Fibroblast of the conjunctiva (primary cell): ENCODE measurements at regions not wholly inside any gene's neighbourhood (a gene's known extent, or its start where the extent isn't known, plus 50 kb on each side); places are given as distances from the start of the nearest gene placed in this dataset.
"Not testable (repeated sequence)": the region's sequence is repeated elsewhere in the genome, so short reads cannot be mapped to it uniquely, and the experiment has no call there.

Experiments used
- DNase-seq: peaks from one replicate; pipeline ENCODE4 v3.0.0-alpha.2; 2010; ENCODE audit warnings: low read depth

DNA sequence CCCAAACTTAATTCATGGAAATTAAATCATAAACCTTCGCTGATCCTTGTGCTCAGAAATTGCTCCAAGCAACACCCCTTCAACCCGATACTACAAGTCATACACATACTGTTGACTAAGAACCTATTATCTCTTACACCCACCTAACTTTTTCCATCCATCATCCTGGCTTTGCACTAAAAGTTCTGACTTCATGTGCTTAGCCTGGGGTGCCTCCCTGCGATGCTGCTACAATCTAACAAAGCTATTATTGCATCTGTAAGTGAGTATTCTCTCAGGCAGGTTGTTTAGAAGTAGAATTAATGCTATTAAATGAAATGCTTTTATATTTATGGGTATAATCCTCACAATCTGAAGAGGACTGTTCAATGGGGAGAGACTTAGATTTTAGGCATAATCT, 619.8 kb downstream of the CCDC85A start:
- DNase-seq: no peak

DNA sequence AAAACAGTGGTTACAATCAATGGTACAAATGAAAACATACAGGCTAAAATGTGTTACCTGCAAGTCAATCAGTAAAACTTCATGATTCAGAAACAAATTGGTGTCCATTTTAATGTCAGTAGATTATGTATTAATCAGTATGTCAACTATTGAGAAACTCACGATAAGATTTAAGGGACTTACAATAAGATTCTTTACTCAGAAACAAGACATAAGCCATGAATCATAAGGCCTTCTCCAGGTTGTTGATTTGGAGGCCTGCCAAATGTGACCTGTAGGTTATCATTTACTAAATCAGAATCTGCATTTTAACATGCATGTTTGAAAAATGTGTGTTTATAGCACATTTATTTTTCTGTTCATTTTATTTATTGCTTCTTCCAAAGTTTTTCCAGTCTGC, 623.1 kb downstream of the CCDC85A start:
- no peak for DNase-seq

DNA sequence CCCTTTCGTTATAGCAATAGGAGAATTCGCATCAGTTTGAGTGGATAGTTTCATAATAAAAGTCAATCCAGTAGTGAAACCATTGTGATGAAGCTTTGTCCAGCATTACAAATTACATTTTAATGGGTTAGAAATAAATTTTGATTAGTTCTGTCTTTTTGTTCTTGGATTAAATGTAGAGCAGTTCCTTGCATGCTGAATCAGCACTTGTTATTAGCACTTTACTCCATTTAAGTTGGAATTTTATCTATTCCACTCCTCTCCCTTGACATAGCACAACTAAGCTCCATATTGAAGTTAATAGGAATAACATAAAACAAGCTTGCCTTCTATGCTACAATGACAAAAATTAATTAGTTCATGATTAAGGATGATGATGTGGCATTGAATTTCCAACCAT, 624.1 kb downstream of the CCDC85A start:
- no peak for DNase-seq

DNA sequence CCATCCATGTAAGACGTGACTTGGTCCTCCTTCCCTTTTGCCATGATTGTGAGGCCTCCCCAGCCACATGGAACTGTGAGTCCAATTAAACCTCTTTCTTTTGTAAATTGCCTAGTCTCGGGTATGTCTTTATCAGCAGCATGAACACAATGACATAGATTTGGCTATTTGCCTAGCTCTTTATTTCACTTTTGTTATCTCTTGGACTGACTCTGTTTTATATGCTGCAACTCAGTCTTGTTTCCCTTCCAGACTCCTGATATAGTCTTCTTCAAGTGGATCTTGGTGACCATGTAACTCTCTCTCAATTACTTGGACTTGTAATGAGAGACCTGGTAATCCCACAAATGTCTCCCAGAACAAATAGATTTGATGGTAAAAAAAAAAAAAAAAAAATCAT, 627.6 kb downstream of the CCDC85A start:
- DNase-seq: no peak

DNA sequence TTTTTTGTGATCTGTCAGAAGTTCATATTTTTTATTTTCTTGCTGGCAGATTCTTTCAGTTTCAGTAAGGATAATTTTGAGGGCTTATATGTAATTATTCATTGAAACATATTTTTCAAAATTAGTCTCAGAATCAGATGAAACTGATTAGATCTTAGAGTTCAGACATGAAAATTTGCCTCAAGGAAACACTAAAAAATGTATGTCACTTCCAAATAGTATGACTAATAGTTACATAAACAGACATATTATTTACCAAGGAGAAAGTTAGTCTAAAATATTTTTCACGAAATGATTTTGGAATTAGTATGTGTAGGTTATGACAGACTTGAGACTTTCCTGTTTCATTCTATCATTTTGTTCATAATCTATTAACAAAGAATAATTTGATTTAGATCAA, 628.6 kb downstream of the CCDC85A start:
- DNase-seq: no peak

DNA sequence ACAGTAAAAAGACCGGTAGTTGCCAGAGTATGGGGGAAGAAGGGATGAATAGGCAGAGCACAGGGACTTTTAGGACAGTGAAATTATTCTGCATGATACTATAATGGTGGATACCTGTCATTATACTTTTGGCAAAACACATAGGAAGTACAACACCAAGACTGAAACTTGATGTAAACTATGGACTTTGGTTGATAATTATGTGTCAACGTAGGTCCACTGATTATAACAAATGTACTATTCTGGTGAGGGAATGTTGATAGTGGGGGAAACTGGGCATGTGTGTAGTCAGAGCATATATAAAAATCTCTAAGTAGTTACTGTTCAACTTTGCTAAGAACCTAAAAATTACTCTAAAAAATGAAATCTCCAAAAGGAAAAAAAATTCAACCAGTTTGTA, 629.7 kb downstream of the CCDC85A start:
- no peak for DNase-seq

DNA sequence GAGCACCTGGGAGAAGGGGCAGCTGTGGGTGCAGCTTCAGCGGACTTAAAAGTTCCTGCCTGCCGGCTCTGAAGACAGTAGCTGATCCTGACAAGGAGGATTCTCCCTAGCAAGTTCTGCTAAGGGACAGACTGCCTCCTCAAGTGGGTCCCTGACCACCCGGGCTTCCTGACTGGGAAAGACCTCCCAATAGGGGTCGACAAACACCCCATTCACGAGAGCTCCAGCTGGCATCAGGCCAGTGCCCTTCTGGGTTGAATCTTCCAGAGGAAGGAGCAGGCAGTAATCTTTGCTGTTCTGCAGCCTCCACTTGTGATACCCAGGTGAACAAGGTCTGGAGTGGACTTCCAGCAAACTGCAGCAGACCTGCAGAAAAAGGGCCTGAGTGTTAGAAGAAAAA, 632.9 kb downstream of the CCDC85A start:
- DNase-seq: no peak

DNA sequence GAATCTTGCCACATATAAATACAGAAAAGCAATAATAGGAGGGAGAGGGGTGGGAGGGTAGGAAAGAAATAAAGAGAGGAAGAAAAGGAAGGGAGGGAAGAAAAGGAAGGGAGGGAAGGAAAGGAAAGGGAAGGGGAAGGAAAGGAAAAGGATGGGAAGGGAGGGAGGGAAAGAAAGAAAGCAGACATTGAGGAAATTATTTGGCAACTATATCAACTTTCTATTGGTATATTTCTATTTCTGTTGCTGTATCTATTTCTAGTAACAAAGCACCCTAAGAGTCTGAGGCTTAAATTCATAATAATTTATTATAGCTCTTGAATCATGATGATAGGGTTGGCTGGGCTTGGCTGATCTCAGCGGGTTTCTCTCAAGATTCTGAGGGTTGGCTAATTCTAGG, 648.0 kb downstream of the CCDC85A start:
- no peak for DNase-seq

DNA sequence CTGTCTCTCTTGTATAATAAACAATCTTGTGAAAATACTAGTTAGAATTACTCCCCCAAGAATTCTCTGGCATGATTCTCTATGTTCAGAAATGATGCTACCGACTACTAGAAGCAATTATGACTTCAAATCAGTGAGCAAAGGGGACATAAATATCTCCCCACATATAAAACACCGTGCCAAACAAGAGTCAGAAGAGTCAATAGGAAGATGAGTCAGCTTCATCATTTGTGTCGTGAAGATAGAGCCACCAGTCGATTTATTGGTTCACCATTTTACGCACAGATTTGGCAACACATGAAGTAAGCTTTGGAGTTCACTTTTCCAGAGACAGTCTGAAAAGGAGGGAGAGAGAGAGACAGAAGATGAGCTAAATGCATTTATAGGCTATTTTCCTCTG, 650.9 kb downstream of the CCDC85A start:
- DNase-seq: no peak

DNA sequence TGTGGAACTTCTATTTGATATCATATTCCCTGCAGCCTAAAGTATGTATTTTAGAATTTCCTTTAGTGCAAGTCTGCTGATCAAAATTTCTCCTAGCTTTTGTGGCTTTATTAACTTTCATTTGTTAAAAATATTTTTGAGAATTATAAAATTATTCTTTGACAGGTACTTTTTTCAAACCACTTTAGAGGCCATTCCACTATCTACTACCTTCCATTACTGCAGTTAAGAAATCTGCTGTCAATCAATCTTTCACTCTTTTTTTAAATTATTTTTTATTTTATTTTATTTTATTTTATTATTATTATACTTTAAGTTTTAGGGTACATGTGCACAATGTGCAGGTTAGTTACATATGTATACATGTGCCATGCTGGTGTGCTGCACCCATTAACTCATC, 656.2 kb downstream of the CCDC85A start:
- not testable (repeated sequence) for DNase-seq

DNA sequence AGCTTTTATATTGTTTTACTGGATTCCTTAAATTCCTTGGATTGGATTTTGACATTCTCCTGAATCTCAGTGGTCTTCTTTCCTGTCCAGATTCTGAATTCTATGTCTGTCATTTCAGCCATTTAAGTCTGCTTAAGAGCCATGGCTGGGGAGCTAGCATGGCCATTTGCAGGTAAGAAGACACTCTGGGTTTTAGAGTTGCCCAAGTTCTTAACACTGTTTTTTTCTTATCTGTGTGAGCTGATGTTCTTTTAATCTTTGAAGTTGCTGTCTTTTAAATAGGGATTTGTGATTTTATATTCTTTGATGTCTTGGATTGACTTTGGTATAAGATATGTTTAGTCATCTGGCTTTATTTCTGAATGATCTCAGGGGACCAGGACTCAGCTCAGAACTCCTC, 677.2 kb downstream of the CCDC85A start:
- DNase-seq: no peak

DNA sequence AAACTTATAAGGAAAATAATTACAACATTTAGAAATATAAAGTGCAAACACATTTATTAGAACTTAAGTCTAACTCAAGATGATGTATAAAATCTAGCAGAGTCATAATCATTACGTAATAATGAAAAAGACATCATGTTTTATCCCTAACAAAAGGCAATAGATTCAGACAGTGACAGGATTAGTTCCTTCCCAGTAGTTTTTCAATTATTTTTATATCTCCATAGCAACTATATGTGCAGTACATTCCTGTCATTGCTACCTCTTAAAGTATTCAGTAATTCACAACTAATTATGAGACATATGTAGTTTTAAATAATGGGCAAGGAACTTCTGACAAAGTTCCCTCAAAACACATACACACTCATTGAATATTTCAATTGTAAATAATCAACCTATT, 687.9 kb downstream of the CCDC85A start:
- DNase-seq: no peak

DNA sequence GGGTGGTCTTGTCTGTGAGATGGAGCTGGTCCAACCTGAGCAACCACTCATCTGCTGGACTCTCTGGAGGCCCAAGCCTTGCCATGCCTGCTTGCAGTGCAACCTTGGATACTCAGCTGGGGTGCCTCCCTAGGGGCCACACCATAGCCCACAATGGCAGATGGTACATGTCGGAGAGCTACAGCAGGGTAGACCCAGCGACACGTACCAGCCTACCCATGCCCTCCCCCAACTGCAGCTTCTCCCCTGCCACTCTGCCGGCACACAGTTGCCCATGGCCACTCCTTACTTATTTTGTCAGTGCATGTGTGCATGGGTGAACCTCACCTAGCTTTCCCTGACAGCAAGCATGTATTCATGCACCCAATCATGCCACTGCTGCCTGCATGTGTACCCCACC, 690.9 kb downstream of the CCDC85A start:
- no peak for DNase-seq

DNA sequence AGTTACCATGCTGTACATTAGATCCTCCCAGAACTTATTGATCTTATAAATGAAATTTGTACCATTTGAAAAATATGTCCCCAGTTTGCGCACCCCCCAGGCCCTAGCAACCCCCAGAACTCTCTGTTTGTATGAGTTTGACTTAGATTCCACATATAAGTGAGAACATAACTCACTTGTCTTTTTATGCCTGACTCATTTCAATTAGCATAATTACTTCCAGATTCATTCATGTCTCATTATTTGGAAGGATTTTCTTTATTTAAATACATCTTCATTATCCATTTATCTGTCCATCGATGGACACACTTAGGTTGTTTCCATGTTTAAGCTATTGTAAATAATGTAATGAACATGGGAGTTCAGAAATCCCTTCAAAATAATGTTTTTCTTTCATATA, 705.9 kb downstream of the CCDC85A start:
- no peak for DNase-seq

DNA sequence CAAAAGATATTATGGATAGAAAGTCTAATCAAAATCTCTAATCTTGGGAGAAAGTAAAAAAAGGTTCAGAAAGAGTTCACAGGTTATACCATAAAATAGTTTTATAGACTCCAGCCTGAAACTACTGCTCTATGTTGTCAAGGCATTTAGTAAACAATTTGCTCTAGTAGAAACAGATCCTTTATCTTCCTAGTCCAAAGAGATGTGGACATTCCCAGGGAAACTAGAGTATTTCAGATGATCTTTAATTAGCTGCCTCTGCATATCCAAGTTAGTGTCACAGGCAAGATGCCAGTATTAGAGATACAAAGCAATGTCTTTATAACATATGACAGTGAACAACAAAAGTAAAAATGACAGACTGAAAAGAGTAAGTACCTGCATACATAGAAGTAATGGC, 708.6 kb downstream of the CCDC85A start:
- no peak for DNase-seq

DNA sequence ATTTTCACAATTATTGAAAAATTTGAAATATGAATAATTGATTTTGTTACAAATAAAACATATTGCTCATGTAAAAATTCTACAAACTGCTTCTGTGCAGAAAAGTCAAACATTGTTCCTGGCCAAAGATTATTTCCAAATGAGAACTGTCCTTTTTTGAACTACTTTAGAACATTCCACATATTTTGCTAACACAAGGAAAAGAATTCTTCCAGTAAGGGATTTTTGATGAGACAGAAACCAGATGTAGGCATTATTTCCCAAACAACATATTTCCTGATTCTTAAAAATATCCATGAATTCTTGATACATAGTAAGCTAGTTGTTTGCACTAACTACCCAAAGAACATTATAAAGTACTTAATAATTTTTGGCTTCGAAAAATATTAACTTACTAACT, 715.2 kb downstream of the CCDC85A start:
- DNase-seq: no peak

DNA sequence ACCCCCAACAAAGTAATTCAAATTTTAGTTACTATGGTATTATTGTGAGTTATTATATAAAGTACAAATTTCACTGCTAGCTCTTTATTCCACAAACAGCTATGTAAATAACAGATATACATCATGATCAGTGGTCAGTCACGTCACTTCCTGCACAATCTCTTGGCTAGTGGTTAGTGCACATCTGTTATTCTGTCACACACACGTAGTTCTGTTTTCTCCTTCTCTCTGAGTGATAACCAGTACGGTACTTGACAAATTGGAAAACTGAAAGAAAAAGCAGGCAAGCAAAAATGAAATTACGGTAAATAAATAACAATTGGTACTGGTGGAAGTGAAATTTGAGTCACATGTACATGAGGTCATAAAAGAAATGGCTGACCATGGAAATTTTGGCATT, 728.7 kb downstream of the CCDC85A start:
- DNase-seq: no peak

DNA sequence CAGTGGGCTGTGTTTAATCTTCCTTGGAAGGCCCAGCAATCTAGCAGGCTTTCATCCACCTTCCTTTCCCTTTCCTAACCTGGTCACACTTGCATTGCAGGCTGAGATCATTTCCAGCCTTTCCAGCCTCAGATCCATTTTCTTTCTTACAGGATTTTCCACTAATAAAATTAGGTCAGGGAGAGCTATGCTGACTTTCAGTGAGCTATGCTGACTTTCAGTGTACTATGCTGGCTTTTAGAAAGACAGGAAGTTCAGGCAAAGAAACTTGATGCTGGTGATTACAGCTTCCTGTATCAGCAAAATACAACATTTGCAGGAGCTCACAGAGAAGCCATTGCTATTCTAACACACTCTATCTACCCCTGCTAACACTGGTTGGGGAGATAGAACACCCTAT, 735.0 kb downstream of the CCDC85A start:
- DNase-seq: no peak

DNA sequence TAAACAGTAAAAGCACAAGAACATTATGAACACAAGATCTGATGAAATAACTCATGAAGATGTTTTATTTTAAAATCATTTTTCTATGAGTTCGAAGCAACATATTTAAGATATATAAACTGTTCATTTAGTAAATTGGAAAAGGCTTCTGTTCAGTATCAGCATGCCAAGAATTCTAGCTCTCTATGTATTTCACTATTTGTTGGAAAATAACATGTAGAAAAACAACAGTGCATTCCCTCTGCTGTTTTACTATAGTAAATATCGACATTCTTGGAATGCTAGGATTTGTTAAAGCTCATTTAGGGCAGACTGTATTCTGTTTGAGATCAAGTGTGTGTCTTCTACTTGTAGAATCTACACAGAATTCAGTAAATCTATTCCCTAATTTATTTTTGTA, 750.2 kb downstream of the CCDC85A start:
- no peak for DNase-seq

DNA sequence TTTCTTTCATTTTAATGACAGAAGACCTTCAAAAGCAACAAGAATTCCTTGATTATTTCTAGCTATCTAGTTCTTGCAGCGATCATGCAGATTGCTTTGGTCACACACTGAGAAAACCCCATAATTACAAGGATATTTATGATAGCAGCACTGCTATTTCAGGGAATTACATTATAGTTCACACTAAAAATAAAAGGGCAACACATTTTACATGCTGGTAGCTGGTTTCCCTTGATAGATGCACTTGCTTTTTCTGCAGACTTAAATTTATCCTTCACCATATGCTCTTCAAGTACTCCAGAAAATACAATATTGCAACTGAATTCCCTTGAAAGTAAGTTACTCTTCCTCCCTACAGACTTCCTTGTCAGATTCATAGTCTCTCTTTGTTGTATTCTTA, 751.1 kb downstream of the CCDC85A start:
- no peak for DNase-seq

DNA sequence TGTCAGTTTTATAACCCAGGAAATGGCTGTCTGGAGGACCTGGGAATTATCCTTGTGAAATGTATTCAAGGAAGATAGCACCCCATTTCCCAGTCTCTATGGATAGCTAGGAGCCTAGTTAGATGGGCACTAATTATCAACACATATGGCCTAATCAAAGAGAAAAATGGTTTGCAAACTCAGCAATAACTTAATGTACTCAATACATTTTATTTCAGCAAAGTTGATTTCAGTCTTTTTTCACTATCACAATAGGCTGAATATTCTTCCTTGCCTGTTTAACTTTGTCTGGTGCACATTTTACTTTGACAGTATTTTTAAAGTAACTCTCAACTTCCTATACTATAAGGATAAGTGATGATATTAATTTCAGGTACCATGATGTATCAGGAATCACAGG, 756.3 kb downstream of the CCDC85A start:
- DNase-seq: no peak

DNA sequence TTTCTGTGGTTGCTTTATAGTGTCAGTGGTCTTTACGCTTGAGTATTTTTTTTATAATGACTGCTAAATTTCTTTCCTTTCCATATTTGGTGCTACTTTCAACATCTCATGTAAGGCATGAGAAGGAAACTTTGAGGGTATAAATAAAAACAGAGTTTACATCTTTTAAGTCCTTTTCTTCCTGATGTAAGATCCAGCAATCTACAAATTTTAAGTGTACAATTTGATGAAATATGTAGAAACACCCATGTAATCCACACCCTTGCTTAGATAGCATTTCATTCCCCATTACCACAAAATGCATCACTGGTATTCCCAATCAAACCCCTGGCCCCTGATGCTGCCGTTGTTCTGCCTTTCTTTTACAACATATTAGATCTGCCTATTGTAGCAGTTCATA, 769.1 kb downstream of the CCDC85A start:
- no peak for DNase-seq

DNA sequence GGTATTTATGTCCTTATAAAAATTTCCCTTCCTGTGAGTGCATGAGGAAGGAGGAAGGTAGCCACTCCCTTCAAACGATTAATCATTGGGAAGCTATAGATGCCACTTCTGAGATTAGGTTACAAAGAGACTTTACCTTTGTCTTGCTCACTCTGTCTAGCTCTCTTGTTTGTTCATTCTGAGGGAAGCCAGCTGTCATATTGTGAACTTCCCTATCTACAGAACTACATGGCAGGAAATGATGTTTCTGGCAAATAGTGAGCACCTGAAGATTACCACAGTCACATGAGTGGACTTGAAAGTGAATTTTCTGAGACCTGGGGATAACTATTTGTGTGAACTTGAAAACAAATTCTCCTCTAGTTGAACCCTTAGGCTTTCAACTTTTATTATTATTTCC, 776.8 kb downstream of the CCDC85A start:
- no peak for DNase-seq

DNA sequence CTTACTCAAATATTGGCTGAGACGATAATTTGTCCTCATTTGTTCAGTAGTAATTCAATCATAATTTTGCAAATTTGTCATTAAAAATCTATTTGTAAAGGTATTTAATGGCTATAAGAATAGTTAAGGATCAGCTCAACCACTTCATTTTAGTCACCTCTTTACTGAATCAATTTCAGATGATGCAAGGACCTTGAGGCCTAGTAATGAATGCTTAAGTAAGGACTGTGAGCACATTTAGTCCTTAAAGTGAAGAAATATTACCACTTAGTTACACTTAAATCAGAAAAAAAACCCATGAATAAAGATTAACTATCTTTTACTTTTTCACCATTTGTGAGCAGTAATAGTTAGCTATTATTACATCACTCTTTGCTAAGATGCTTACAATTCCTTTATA, 778.9 kb downstream of the CCDC85A start:
- DNase-seq: no peak

DNA sequence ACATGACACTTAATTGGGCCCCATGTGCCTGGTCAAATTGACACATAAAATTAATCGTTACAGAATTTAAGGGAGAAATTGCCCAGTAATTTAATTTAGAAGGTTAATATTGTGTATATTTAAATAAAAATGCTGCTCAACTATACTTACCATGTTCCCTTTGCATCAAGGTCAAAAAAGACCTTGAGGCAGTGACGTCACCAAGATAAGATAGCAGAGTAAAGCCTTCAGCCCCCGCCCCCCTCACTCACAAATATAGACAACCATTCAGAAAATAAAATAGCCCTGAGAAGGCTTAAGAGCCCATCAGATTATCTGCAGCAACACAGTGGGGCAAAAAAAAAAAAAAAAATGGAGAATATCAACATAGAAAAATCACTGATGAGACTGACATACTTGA, 785.7 kb downstream of the CCDC85A start:
- no peak for DNase-seq
